Left ventricle myocardium inferior (tissue), 1 donor: ENCODE measurements at regions not wholly inside any gene's neighbourhood (a gene's known extent, or its start where the extent isn't known, plus 50 kb on each side); places are given as distances from the start of the nearest gene placed in this dataset.

Experiments
- DNase-seq: peaks from one replicate; pipeline ENCODE4 v3.0.0-alpha.2; 2020
- H3K27ac ChIP-seq: fragments of 200-600 bp; replicated peaks from 2 replicates; pipeline ENCODE4 v1.8.0; 2021
- H3K27me3 ChIP-seq: fragments of 200-600 bp; 2 replicates; pipeline ENCODE4 v1.8.0; 2021; ENCODE audit warnings: low read depth
- H3K36me3 ChIP-seq: fragments of 200-600 bp; 2 replicates; pipeline ENCODE4 v1.8.0; 2021
- H3K4me1 ChIP-seq: fragments of 200-600 bp; 2 replicates; pipeline ENCODE4 v1.8.0; 2021
- H3K4me3 ChIP-seq: fragments of 200-600 bp; 2 replicates; pipeline ENCODE4 v1.8.0; 2021; ENCODE audit warnings: mild to moderate bottlenecking, moderate library complexity
- H3K9me3 ChIP-seq: fragments of 200-600 bp; replicated peaks from 2 replicates; pipeline ENCODE4 v1.8.0; 2021
- intact Hi-C: fragments of 100-400 bp; cut with micrococcal nuclease; formaldehyde crosslinking; loops from one replicate; pipeline ENCODE4 v1.11.0; 2022
- TF ChIP-seq, protein P1 (sequence below): fragments of 200-600 bp; IDR thresholded peaks from 2 replicates; pipeline ENCODE4 v1.8.0; 2021; ENCODE audit warnings: antibody characterized with exemption, mild to moderate bottlenecking, borderline replicate concordance
- donor health status: DM: no; HTN: yes; CAD: no; lungs with severe emphysema.

GRCh38 chr11:90525962-90526361 is 303.1 kb upstream of the CHORDC1 start:
- Histone ChIP-seq H3K36me3 (no peaks in the 10 kb centered on the region), H3K4me1 (no peaks in the 10 kb centered on the region), H3K4me3 (no peak overlapping the region), H3K27ac (no peak overlapping the region), H3K27me3 (no peaks in the 10 kb centered on the region), H3K9me3 (no peaks in the 10 kb centered on the region)
- intact Hi-C loops = no loop called here
- TF ChIP-seq, protein P1, sequence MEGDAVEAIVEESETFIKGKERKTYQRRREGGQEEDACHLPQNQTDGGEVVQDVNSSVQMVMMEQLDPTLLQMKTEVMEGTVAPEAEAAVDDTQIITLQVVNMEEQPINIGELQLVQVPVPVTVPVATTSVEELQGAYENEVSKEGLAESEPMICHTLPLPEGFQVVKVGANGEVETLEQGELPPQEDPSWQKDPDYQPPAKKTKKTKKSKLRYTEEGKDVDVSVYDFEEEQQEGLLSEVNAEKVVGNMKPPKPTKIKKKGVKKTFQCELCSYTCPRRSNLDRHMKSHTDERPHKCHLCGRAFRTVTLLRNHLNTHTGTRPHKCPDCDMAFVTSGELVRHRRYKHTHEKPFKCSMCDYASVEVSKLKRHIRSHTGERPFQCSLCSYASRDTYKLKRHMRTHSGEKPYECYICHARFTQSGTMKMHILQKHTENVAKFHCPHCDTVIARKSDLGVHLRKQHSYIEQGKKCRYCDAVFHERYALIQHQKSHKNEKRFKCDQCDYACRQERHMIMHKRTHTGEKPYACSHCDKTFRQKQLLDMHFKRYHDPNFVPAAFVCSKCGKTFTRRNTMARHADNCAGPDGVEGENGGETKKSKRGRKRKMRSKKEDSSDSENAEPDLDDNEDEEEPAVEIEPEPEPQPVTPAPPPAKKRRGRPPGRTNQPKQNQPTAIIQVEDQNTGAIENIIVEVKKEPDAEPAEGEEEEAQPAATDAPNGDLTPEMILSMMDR = no peak
- no peak for DNase-seq

- intact Hi-C loops = no loop called here
- Histone ChIP-seq H3K9me3 (no peaks in the 10 kb centered on the region), H3K36me3 (no peaks in the 10 kb centered on the region), H3K27ac (no peak overlapping the region), H3K27me3 (no peaks in the 10 kb centered on the region), H3K4me3 (no peak overlapping the region), H3K4me1 (peaks cover 5% of the 10 kb centered on the region)
- TF ChIP-seq, protein P1 = no peak
- DNase-seq = no peak
Observed at GRCh38 chr11:90512846-90513245, 290.0 kb upstream of the CHORDC1 start.

DNA sequence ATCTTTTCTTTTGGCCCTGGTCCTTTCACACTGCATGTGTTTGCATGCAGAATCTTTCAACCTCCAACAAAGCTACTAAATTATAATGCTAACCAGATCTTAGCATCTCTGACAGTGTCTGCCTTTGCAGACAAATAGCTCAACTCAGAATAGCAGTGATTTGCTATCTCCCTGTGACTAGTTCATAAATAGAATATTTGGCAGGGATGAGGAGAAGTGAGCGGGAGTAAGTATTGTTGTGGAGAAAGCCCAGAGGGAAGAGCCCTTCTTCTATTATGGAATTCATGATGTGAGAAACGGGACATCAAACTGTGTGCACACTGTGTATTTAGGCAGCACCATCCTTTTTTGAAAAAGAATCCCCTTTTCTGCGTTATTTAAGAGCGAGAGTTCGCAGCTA is 288.0 kb upstream of the CHORDC1 start:
- TF ChIP-seq, protein P1 = no peak
- no peak for DNase-seq
- H3K27ac ChIP-seq = no peak overlapping the region
- H3K9me3 ChIP-seq = no peaks in the 10 kb centered on the region
- H3K27me3 ChIP-seq = no peaks in the 10 kb centered on the region
- H3K4me3 ChIP-seq = no peak overlapping the region
- peaks cover 5% of the 10 kb centered on the region for H3K4me1 ChIP-seq
- intact Hi-C loops = no loop called here
- H3K36me3 ChIP-seq = no peaks in the 10 kb centered on the region

GRCh38 chr11:90500922-90501568 is 278.2 kb upstream of the CHORDC1 start:
- TF ChIP-seq, protein P1 = no peak
- DNase-seq = no peak
- H3K4me1 ChIP-seq = no peaks in the 10 kb centered on the region
- no peaks in the 10 kb centered on the region for H3K27me3 ChIP-seq
- H3K36me3 ChIP-seq = no peaks in the 10 kb centered on the region
- peaks cover 28% of the 10 kb centered on the region for H3K9me3 ChIP-seq
- intact Hi-C loops = no loop called here
- no peak overlapping the region for H3K27ac ChIP-seq
- H3K4me3 ChIP-seq = no peak overlapping the region

GRCh38 chr11:90496722-90497121 is 273.9 kb upstream of the CHORDC1 start:
- H3K27me3 ChIP-seq = no peaks in the 10 kb centered on the region
- peaks cover 31% of the 10 kb centered on the region for H3K9me3 ChIP-seq
- H3K27ac ChIP-seq = no peak overlapping the region
- DNase-seq = no peak
- no peak overlapping the region for H3K4me3 ChIP-seq
- TF ChIP-seq, protein P1 = no peak
- intact Hi-C loops = no loop called here
- H3K4me1 ChIP-seq = no peaks in the 10 kb centered on the region
- no peaks in the 10 kb centered on the region for H3K36me3 ChIP-seq

GRCh38 chr11:90493379-90493778 is 270.5 kb upstream of the CHORDC1 start:
- Histone ChIP-seq H3K9me3 (peaks cover 26% of the 10 kb centered on the region), H3K27me3 (no peaks in the 10 kb centered on the region), H3K27ac (no peak overlapping the region), H3K36me3 (no peaks in the 10 kb centered on the region), H3K4me1 (no peaks in the 10 kb centered on the region), H3K4me3 (no peak overlapping the region)
- TF ChIP-seq, protein P1 = no peak
- intact Hi-C loops = no loop called here
- DNase-seq = no peak
